GM12878 (cell line): ENCODE measurements at regions not wholly inside any gene's neighbourhood (a gene's known extent, or its start where the extent isn't known, plus 50 kb on each side); places are given as distances from the start of the nearest gene placed in this dataset.

Source experiments
- ATAC-seq: fragments of 200-7000 bp; cut with Tn5 transposase; 3 replicates; pipeline ENCODE4 v1.9.1; 2020; ENCODE audit warnings: mild to moderate bottlenecking, moderate library complexity
- BruUV-seq: library from RNA; stranded (reverse); fragments of 400-500 nt; replicated peaks from 2 replicates; lab custom pipeline; 2021; lab: Mats Ljungman, UMichigan
- CTCF ChIA-PET: fragments of 300-600 bp; sonication (Branson Sonifier 250); formaldehyde crosslinking; extraction: SDS; loops from one replicate; lab custom pipeline; 2021; ENCODE audit warnings: inconsistent platforms; lab: Yijun Ruan, JAX
- POLR2A ChIA-PET: fragments of 350-600 bp; formaldehyde crosslinking; extraction: SDS; loops from one replicate; lab custom pipeline; 2021; ENCODE audit warnings: inconsistent platforms; lab: Charles Lee
- RAD21 ChIA-PET: fragments of 300-600 bp; sonication (Branson Sonifier 250); formaldehyde crosslinking; loops from one replicate; lab custom pipeline; 2023; ENCODE audit warnings: antibody characterized with exemption; ENCODE audit not compliant: unreplicated experiment; lab: Charles Lee
- SMC1A ChIA-PET: fragments of 300-600 bp; sonication (Branson Sonifier 250); formaldehyde crosslinking; loops from one replicate; lab custom pipeline; 2023; ENCODE audit not compliant: unreplicated experiment, uncharacterized antibody; lab: Charles Lee
- DNase-seq: peaks from one replicate; pipeline ENCODE4 v3.0.0-alpha.2; 2011; ENCODE audit warnings: low read depth, low spot score
- FAIRE-seq: peaks from 3 replicates; lab custom pipeline; 2011; peaks lifted over from hg19 to GRCh38; lab: Jason Lieb, UNC
- H2AFZ ChIP-seq: 2 replicates; pipeline ENCODE4 v1.6.0; 2011; ENCODE audit warnings: low read depth, low read length, control low read depth; ENCODE audit not compliant: control insufficient read depth
- H3K27ac ChIP-seq: 2 replicates; pipeline ENCODE4 v1.5.1; 2011; ENCODE audit warnings: control low read depth; ENCODE audit not compliant: control insufficient read depth, insufficient read depth
- H3K27me3 ChIP-seq, 2 experiments: replicated peaks in 1 of 2; 2 replicates each; pipeline versions ENCODE4 v1.6.0 to v1.6.1; 2011; ENCODE audit warnings: low read length in 1 of 2; ENCODE audit not compliant: control insufficient read depth in 2 of 2, insufficient read depth in 2 of 2
- H3K36me3 ChIP-seq, 2 experiments: 2 replicates each; pipeline ENCODE4 v1.5.1; 2011; ENCODE audit warnings: low read length in 1 of 2; ENCODE audit not compliant: control insufficient read depth in 2 of 2, insufficient read depth in 2 of 2
- H3K4me1 ChIP-seq: 2 replicates; pipeline ENCODE4 v1.6.1; 2011; ENCODE audit warnings: mild to moderate bottlenecking, low read length, moderate library complexity, mixed read lengths; ENCODE audit not compliant: control insufficient read depth, insufficient read depth
- H3K4me2 ChIP-seq: 2 replicates; pipeline ENCODE4 v1.6.0; 2011; ENCODE audit warnings: control low read depth; ENCODE audit not compliant: control insufficient read depth, insufficient read depth
- H3K4me3 ChIP-seq: fragments of 200-600 bp; sonication (generic); 2 replicates; pipeline ENCODE4 v1.5.1; 2016
- H3K79me2 ChIP-seq: 2 replicates; pipeline ENCODE4 v1.6.0; 2011; ENCODE audit warnings: low read length; ENCODE audit not compliant: control insufficient read depth, insufficient read depth
- H3K9ac ChIP-seq: 2 replicates; pipeline ENCODE4 v1.8.0; 2011; ENCODE audit warnings: low read length, control low read depth, mixed read lengths; ENCODE audit not compliant: control insufficient read depth, insufficient read depth
- H3K9me3 ChIP-seq: replicated peaks from 3 replicates; pipeline ENCODE4 v1.5.1; 2011; ENCODE audit warnings: mild to moderate bottlenecking, low read length; ENCODE audit not compliant: control insufficient read depth, insufficient read depth
- H4K20me1 ChIP-seq: 2 replicates; pipeline ENCODE4 v1.6.0; 2011; ENCODE audit not compliant: control insufficient read depth, insufficient read depth
- BCL11A ChIP-seq: IDR thresholded peaks from 2 replicates; pipeline ENCODE4 v1.6.1; 2011; ENCODE audit warnings: low read depth, low read length
- DPF2 ChIP-seq: fragments of 450-650 bp; IDR thresholded peaks from 2 replicates; pipeline ENCODE4 v1.6.1; 2017; ENCODE audit warnings: mild to moderate bottlenecking
- EZH2 ChIP-seq: IDR thresholded peaks from 2 replicates; pipeline ENCODE4 v1.6.1; 2012; ENCODE audit warnings: low read depth, mild to moderate bottlenecking, control low read depth, inconsistent platforms, low read length, borderline replicate concordance; ENCODE audit not compliant: control insufficient read depth
- KAT2A ChIP-seq: conservative IDR thresholded peaks from 2 replicates; pipeline ENCODE4 v1.6.1; 2011; ENCODE audit warnings: low read depth, low read length; ENCODE audit not compliant: control insufficient read depth
- MXI1 ChIP-seq: fragments of 150-350 bp; IDR thresholded peaks from 2 replicates; pipeline ENCODE4 v1.6.1; 2011; ENCODE audit warnings: low read depth, mild to moderate bottlenecking, inconsistent platforms, low read length, improper control_type of control experiment
- STAT1 ChIP-seq: fragments of 450-650 bp; conservative IDR thresholded peaks from 2 replicates; pipeline ENCODE4 v1.6.1; 2014; ENCODE audit warnings: antibody characterized with exemption, mild to moderate bottlenecking
- ZBED1 ChIP-seq: IDR thresholded peaks from 2 replicates; pipeline ENCODE4 v1.6.1; 2016; ENCODE audit warnings: borderline replicate concordance
- ZBTB11 ChIP-seq: fragments of 450-650 bp; formaldehyde crosslinking; IDR thresholded peaks from 2 replicates; pipeline ENCODE4 v1.5.0; 2022; ENCODE audit warnings: mild to moderate bottlenecking, missing genetic modification characterization
- ZBTB4 ChIP-seq: fragments of 450-650 bp; formaldehyde crosslinking; IDR thresholded peaks from 2 replicates; pipeline ENCODE4 v1.4.0; 2022; ENCODE audit warnings: mild to moderate bottlenecking, moderate library complexity
- ZNF217 ChIP-seq: fragments of 450-650 bp; IDR thresholded peaks from 2 replicates; pipeline ENCODE4 v1.6.1; 2017; ENCODE audit warnings: antibody characterized with exemption, mild to moderate bottlenecking
- WGBS: methylation state at CpG from one replicate; pipeline ENCODE4 v1.1.6; 2016; ENCODE audit warnings: low lambda C conversion rate; ENCODE audit not compliant: insufficient replicate concordance, insufficient coverage; ENCODE audit errors: missing lambda C conversion rate; 5-methylcytosine and 5-hydroxymethylcytosine counted together
- in situ Hi-C: fragments of 300-500 bp; cut with MboI; formaldehyde crosslinking; loops from 9 replicates; pipeline ENCODE4 v1.14.3; 2018; ENCODE audit warnings: mixed read lengths
- intact Hi-C: fragments of 100-400 bp; cut with micrococcal nuclease; formaldehyde crosslinking; loops from one replicate; pipeline ENCODE4 v1.14.2; 2022; ENCODE audit not compliant: unreplicated experiment

GRCh38 chr7:80259-81067, 111.9 kb upstream of the FAM20C start:
- no peaks in the 10 kb centered on the region for H3K79me2 ChIP-seq
- H3K4me2 ChIP-seq = no peak overlapping the region
- ChIA-PET SMC1A (no interaction called here), RAD21 (no interaction called here), CTCF (no interaction called here), POLR2A (no interaction called here)
- WGBS = 59% methylated on average over 26 of the region's 28 CpGs
- BruUV-seq = no TSS peak
- H3K4me3 ChIP-seq = no peak overlapping the region
- H3K36me3 ChIP-seq = no peaks in the 10 kb centered on the region
- ATAC-seq (no peak), FAIRE-seq (no peak), DNase-seq (no peak)
- H3K4me1 ChIP-seq = no peaks in the 10 kb centered on the region
- no peak overlapping the region for H2AFZ ChIP-seq
- intact Hi-C loops = no loop called here
- H3K9me3 ChIP-seq = no peaks in the 10 kb centered on the region
- no peak overlapping the region for H3K27ac ChIP-seq
- no peaks in the 10 kb centered on the region for H4K20me1 ChIP-seq
- H3K9ac ChIP-seq = no peak overlapping the region
- no peaks in the 10 kb centered on the region for H3K27me3 ChIP-seq
- in situ Hi-C loops = no loop called here
- no peak for TF ChIP-seq ZBTB11 (CRISPR knock-in tag)
- TF ChIP-seq EZH2 = no peak
- TF ChIP-seq BCL11A = no peak
- no peak for TF ChIP-seq ZBTB4 (CRISPR knock-in tag)
- TF ChIP-seq ZBED1 = no peak
- TF ChIP-seq ZNF217 = no peak
- no peak for TF ChIP-seq DPF2
- no peak for TF ChIP-seq STAT1
- TF ChIP-seq MXI1 = no peak
- no peak for TF ChIP-seq KAT2A
